ENCODE measurements at regions not wholly inside any gene's neighbourhood (a gene's known extent, or its start where the extent isn't known, plus 50 kb on each side); places are given as distances from the start of the nearest gene placed in this dataset.
A peak's percentile ranks its signal among the peaks of the same experiment; 100 is the strongest.
"Not testable (repeated sequence)": the region's sequence is repeated elsewhere in the genome, so short reads cannot be mapped to it uniquely, and the experiment has no call there.

- FAIRE-seq, result no peak
Observed at GRCh38 chr14:84282618-84283017, 1247.3 kb upstream of the FLRT2 start.

DNA sequence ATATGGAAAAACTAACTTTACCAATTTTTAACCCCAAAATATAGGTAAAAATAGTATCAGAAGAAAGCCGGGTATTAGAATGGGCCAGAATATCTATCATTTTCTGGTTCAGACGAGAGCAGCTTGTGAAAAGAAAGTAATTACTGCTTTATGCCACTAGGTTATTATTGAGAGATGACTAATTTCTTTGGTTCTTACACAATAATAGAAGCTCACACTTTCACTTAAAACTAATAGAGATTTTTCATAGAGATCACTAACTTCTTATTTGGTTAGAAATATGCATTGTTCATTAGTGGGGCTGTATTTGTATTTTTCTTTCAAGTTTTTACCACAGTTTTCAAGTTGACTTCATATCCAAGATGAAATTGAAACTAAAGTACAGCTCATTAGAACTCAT, 1241.2 kb upstream of the FLRT2 start:
- FAIRE-seq, result no peak

- FAIRE-seq, result no peak
Observed at GRCh38 chr14:84298663-84299195, 1231.2 kb upstream of the FLRT2 start.

GRCh38 chr14:84303140-84303539, 1226.8 kb upstream of the FLRT2 start:
- FAIRE-seq, result no peak

DNA sequence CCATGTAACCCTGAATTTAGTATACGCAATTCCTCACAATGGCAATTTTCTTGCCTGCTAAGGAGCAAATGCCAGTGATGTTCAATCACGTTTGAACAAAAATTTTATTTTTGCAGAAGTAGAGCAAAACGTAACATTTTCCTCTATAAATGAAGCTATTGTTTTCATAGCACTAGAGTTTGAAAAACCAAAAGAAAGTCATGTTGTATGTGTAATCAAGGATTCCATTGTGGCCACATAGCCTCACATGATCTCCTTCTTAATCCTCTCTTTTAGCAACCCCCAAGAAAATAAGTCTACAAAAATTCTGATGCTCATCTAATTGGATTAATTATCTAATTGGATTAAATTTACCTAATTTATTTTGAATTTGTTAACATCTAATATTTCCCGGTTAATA, 1217.4 kb upstream of the FLRT2 start:
- FAIRE-seq, result no peak

DNA sequence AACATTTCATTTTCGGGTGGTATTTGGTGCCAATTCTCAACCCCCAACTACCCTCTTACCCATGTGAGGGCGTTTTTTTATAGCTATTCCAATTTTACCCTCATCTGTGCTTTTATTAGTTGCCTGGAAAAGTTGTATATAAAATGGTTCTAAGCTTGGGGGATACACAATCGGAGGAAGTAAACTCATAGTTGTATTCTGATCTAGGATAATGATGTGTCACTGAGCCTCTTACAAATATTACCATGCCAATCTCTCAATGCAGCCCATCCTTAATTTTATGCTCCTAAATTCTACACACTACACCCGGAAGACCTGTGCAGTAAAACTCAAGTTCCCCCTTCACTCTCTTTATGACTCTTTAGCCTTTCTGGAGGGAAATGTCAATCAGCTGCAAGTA, 1206.5 kb upstream of the FLRT2 start:
- FAIRE-seq, result no peak

- FAIRE-seq, result no peak
Observed at GRCh38 chr14:84323978-84324377, 1206.0 kb upstream of the FLRT2 start.

- no peak for FAIRE-seq
Observed at GRCh38 chr14:84336433-84336832, 1193.5 kb upstream of the FLRT2 start.

DNA sequence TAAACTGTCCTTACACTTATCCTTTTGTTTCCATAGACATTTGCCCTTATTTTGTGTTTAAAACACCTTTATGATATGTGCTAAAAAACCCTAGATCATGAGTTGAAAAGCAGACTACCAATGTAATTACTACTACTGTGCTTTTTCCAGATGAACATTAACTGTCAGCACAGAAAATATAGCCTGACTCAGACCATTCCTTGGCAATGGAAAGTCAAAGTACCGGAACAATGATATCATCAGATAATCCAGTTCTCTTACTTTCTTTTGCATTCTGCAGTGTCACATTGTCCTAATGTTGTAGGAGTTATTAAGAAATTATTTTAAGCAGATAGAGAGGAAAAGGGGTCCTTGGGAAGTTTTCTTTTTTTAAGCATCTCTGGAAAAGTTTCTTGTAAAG, 1189.0 kb upstream of the FLRT2 start:
- no peak for FAIRE-seq

- not testable (repeated sequence) for FAIRE-seq
Observed at GRCh38 chr14:84341867-84342266, 1188.1 kb upstream of the FLRT2 start.

DNA sequence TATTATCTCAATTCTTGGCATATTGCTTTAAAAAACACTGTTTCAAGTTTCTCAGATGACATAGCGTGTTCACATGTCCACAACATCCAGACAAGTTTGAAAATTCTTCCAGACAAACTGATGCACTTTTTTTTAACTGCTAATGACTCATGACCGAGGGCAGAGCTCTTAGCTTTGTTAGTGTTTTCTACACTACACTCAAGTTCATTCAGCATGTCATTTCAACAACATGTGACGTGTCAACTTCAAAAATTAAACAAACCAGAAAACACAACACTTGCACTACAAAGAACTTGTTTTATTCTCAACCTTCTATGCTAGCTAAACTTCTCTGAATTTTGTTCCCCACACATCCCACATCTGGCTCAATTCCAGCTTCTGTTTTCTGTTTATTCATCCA, 1186.3 kb upstream of the FLRT2 start:
- no peak for FAIRE-seq

DNA sequence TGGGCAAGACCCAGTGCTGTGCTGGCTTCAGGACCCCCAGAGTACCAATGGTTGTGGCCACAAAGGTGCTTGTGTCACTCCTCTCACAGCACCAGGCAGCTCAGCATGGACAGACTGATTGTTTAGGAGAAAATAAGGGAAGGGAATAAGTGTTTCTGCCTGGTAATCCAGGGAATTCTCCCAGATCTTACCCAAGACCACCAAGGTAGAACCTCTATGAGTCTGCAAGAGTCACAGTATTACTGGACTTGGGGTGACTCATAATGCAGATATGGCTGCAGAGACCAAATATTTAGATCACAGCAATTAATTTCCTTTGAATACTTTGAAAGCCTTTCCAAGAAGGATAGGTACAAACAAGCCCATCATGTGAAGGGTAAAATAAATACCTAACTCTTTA, 1178.3 kb upstream of the FLRT2 start:
- FAIRE-seq, result no peak

- FAIRE-seq, result no peak
Observed at GRCh38 chr14:84361476-84361875, 1168.5 kb upstream of the FLRT2 start.

DNA sequence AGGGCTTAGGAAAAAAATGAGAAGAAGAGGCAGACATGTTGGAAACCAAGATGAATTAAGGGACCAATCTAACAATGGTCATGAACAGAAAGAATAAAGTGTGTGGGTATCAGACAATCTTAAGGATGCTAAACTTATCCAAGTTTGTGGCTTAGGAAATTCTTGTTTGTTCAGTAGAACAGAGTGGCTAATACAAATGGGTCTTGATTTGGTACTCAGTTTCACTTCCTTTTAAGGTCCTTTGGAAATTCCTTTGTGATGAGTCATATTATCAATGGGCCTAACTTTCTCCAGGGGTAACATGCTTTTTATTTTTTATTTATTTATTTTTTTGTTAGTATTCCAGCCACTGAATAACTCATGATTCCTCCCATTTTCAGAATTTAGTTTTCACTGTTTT, 1154.7 kb upstream of the FLRT2 start:
- FAIRE-seq, result no peak

DNA sequence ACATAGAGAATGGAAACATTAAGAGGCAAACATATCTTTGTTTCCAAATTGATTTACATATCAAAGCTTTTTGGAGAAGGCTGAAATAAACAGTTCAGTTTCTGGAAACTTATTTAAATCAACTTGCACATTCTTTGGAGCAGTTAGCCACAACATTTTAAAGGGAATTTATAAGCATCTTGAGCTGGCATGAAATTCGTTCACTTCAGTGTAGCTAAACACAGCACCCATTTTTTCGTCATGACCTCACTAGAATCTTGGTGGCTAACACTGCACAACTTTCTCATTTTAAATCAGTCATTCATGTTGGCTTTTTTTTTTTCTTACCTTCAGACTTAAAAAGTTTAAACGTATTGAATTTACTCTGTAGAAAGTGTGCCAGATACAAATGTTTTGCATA, 1139.9 kb upstream of the FLRT2 start:
- FAIRE-seq, result no peak

GRCh38 chr14:84397631-84398030, 1132.3 kb upstream of the FLRT2 start:
- no peak for FAIRE-seq

DNA sequence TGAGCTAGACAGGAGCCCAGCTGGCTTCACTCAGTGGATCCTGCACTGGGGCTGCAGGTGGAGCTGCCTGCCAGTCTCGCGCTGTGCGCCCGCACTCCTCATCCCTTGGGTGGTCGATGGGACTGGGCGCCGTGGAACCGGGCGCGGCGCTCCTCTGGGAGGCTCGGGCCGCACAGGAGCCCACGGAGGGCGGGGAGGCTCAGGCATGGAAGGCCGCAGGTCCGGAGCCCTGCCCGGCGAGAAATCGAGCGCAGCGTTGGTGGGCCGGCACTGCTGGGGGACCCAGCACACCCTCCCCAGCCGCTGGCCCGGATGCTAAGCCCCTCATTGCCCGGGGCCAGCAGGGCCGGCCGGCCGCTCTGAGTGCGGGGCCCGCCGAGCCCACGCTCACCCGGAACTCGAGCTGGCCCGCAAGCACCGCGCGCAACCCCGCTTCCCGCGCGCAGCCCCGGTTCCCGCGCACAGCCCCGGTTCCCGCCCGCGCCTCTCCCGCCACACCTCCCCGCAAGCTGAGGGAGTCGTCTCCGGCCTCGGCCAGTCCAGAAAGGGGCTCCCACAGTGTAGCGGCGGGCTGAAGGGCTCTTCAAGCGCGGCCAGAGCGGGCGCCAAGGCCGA, 1130.5 kb upstream of the FLRT2 start:
- FAIRE-seq, result no peak

DNA sequence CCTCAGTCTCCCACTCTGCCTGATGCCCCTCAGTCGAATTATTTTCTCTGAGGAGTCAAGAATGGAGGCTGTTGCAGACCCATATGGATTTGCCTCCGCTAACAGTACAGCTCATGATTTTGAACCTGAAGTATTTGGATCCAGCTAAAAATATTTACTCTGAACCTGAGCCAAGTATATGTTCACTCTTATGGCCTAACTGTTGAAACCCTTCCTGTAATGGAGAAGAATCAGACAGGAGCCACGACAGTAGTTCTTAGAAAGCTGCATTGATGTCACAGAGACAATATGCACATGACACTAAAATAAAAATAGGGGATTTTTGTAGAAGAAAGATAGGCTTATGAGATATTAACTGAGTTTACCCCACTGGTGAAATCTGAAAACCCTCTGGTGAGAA, 1128.3 kb upstream of the FLRT2 start:
- no peak for FAIRE-seq

GRCh38 chr14:84403585-84403984, 1126.4 kb upstream of the FLRT2 start:
- FAIRE-seq, result no peak

DNA sequence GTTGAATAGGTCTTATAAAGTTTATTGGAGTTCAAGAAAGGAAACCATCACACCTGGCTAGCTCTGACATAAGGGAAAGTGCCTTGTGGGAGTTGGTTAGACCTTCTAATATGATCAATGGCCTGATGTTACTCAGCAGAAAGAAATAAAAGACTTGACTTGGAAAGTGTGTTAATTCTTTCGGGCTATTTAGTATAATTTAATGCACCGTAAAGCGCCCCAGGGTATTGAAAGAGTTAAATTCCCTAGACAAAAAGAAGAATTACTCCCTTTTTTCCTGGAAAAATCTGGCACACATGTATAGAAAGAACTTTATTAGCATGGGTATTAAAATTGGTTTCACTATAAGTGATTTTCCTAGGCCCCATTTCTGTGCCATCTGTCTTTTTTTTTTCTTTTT, 1125.7 kb upstream of the FLRT2 start:
- FAIRE-seq, result no peak

DNA sequence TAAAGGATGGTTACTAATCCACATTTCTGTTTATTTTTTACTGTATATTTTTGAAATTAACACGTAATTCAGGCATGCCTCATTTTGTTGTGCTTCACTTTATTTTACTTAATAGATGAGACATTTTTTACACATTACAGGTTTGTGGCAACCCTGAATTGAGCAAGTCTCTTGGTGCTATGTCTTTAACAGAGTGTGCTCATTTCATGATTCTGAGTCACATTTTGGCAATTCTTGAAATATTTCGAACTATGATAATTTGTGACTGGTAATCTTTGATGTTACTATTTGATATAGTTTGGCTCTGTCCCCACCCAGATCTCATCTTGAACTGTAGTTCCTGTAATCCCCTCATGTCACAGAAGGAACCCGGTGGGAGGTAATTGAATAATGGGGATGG, 1120.5 kb upstream of the FLRT2 start:
- FAIRE-seq, result no peak

DNA sequence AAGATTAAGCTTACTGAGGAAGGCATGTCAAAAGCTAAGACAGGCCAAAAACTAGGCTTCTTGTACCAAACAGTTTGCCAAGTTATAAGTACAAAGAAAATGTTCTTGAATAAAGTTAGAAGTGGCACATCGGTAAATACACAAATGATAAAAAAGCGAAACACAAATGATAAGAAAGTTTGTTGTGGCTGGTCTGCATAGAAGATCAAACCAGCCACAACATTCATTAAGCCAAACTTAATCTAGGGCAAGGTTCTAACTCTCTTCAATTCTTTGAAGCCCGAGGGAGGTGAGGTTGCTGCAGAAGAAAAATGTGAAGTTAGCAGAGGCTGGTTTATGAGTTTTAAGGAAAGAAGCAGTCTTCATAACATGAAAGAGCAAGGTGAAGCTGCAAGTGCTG, 1119.6 kb upstream of the FLRT2 start:
- no peak for FAIRE-seq

- FAIRE-seq, result no peak
Observed at GRCh38 chr14:84420221-84420620, 1109.7 kb upstream of the FLRT2 start.

GRCh38 chr14:84421621-84422020, 1108.3 kb upstream of the FLRT2 start:
- FAIRE-seq, result no peak

- FAIRE-seq, result no peak
Observed at GRCh38 chr14:84425968-84426367, 1104.0 kb upstream of the FLRT2 start.

GRCh38 chr14:84432676-84433075, 1097.3 kb upstream of the FLRT2 start:
- peak; percentile 30 for FAIRE-seq
